Duodenal mucosa (tissue), 2 donors: ENCODE measurements at regions not wholly inside any gene's neighbourhood (a gene's known extent, or its start where the extent isn't known, plus 50 kb on each side); places are given as distances from the start of the nearest gene placed in this dataset.
"Not testable (repeated sequence)": the region's sequence is repeated elsewhere in the genome, so short reads cannot be mapped to it uniquely, and the experiment has no call there.

Experiments
- H3K27ac ChIP-seq: one replicate; pipeline ENCODE4 v1.7.0; 2013; ENCODE audit warnings: low read depth, low read length
- H3K27me3 ChIP-seq, 2 donors: one replicate each; pipeline ENCODE4 v1.7.0; 2013; ENCODE audit warnings: low read length in 2 of 2, control low read depth in 1 of 2; ENCODE audit not compliant: insufficient read depth in 2 of 2, control insufficient read depth in 1 of 2
- H3K36me3 ChIP-seq, 2 donors: one replicate each; pipeline ENCODE4 v1.7.0; 2013; ENCODE audit warnings: low read length in 2 of 2, control low read depth in 1 of 2; ENCODE audit not compliant: insufficient read depth in 2 of 2, control insufficient read depth in 1 of 2
- H3K4me1 ChIP-seq, 2 donors: one replicate each; pipeline ENCODE4 v1.7.0; 2013; ENCODE audit warnings: low read length in 2 of 2, control low read depth in 1 of 2; ENCODE audit not compliant: insufficient read depth in 2 of 2, control insufficient read depth in 1 of 2
- H3K4me3 ChIP-seq, 2 donors: one replicate each; pipeline ENCODE4 v1.7.0; 2013; ENCODE audit warnings: low read length in 2 of 2, low read depth in 1 of 2
- H3K9ac ChIP-seq, 2 donors: one replicate each; pipeline ENCODE4 v1.7.0; 2013; ENCODE audit warnings: low read length in 2 of 2, low read depth in 1 of 2
- H3K9me3 ChIP-seq, 2 donors: one replicate each; pipeline ENCODE4 v1.7.0; 2013; ENCODE audit warnings: low read length in 2 of 2, control low read depth in 1 of 2; ENCODE audit not compliant: control insufficient read depth in 1 of 2

- H3K27me3 ChIP-seq: no peaks in the 10 kb centered on the region
- no peaks in the 10 kb centered on the region for H3K4me1 ChIP-seq
- H3K36me3 ChIP-seq: no peaks in the 10 kb centered on the region
- no peak overlapping the region for H3K4me3 ChIP-seq
- H3K27ac ChIP-seq: no peak overlapping the region
- no peak overlapping the region for H3K9ac ChIP-seq
- no peaks in the 10 kb centered on the region for H3K9me3 ChIP-seq
These were observed 270.6 kb upstream of the IRX4 start for GRCh38 chr5:2153350-2153749.

- not testable (repeated sequence) for H3K9me3 ChIP-seq, H3K27me3 ChIP-seq
These were observed 268.7 kb upstream of the IRX4 start for GRCh38 chr5:2151301-2151888.

DNA sequence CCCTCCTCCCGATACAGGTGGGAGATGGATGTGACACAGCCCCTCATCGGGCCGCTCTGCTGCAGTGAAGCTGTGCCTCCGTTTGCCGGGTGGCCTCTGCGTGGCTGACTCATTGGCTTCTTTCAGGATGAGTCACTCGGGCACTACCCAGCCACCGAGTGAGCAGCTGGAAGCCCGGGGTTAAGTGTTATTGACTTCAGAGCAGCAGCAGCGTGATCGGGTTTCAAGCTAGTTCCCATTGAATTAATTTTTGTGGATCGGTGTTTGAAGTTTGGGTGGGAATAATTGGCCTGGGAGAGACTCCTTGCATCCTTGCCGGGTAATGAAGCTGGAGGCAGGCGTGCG, 266.4 kb upstream of the IRX4 start:
- Histone ChIP-seq H3K9me3 (no peaks in the 10 kb centered on the region), H3K4me3 (no peak overlapping the region), H3K27ac (no peak overlapping the region), H3K27me3 (no peaks in the 10 kb centered on the region), H3K4me1 (no peaks in the 10 kb centered on the region), H3K36me3 (no peaks in the 10 kb centered on the region), H3K9ac (no peak overlapping the region)

More at GRCh38 chr5:2151301-2151888, 268.7 kb upstream of the IRX4 start:
- not testable (repeated sequence) for H3K4me1 ChIP-seq, H3K4me3 ChIP-seq, H3K36me3 ChIP-seq, H3K27ac ChIP-seq, H3K9ac ChIP-seq

DNA sequence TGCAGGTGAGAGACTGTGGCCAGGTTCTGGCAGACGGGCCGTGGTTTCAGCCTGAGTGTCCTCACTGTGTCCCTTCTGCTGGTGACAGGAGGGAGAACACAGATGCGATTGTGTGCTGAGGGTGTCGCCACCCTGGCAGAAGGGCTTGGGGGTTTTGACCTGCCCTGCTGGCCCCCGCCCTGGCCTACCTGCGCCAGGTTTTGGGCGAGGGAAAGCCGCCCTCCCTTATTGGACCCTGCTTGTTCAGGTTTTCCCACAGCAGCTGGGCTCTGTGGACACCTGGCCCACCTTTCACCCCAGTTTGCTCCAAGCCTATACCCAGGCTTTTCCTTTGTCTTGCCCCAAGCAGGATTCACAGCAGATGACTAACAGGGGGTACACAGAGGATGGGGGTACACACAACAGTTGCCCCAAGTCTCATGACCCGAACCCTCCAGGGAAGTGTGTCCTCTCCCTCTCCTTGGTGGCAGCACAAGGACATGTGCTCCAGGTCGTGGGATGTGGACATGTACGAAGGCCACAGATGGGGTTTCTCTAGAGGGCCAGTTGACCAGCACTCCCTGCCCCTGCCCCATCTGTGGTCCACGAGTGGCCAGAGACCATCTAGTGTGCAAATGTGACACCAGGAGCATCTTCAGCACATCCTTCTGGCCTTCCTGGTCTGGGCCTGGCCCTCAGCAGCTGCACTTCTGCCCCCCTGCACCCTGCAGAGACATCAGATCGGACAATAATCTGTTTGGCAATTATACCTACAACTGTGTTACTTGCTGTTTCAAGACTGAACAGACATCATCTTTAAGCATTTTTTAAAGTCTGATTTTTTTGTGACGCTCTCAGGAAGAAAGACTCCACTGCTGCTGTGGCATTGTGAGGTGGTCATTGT, 265.8 kb upstream of the IRX4 start:
- Histone ChIP-seq H3K27me3 (no peaks in the 10 kb centered on the region), H3K9ac (no peak overlapping the region), H3K4me3 (no peak overlapping the region), H3K9me3 (no peaks in the 10 kb centered on the region), H3K27ac (no peak overlapping the region), H3K36me3 (no peaks in the 10 kb centered on the region), H3K4me1 (no peaks in the 10 kb centered on the region)

DNA sequence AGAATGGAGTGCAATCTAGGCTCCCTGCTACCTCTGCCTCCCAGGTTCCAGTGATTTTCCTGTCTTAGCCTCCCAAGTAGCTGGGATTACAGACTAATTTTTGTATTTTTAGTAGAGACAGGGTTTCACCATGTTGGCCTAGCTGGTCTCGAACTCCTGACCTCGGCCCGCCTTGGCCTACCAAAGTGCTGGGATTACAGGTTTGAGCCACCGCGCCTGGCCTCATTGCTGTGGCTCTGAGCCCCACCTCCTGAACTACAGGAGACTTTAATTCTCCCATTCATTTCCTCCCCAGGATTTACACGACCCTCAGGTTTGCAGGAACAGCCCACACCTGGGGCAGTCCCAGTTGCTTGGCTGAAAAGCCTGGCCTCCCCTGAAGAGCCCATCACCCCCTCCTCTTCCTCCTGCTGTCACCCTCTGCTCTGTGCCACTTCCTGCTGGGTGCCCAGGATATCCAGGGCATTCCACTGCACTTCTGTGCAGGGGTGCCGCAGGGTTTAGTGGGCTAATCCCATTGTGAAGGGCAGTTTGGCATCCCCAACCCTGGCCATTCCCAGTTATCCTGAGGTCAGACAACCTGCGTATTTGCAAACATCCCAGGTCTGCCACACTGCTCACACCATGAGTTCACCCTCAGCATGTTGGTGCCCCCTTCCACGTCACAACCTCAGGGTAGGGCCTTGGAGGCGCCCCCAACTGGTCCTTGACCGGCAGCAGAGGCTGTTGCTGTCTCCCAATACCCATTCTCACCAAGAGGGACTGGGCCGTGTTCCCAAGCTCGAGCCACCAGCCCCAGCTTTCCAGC, 265.0 kb upstream of the IRX4 start:
- no peaks in the 10 kb centered on the region for H3K9me3 ChIP-seq
- no peaks in the 10 kb centered on the region for H3K27me3 ChIP-seq
- no peaks in the 10 kb centered on the region for H3K36me3 ChIP-seq

DNA sequence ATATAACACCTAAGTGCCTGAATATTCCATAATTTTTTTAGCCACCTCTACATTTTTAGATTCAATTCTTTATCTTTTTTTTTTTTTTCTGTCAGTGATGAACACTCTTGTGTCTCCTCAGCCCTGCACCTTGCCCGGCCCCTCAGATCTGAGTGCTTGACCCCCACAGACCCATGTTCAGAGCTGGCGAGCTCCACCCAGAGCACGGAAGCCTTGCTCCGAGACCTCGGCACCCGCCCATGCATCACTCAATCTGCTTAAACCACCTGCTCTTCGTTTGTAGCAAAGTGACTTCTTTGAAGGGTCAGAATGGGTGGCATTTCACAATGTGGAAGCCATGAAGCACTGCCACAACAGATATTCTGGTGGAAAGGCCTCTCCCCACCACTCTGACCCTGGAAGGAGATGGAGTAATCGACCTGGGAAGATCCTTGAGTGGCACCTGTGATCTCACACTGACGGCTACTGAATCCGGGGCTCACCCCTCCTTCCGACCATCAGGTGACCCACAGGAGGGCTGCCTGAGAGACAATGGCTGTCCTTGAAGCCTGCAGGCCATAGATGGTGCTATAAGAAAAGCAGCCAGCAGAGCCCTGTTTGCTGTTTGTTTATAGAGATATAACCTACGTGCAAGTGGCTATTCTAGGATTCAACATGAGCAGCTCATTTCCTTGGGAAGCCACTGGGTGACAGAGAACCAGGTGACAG, 261.1 kb upstream of the IRX4 start:
- no peak overlapping the region for H3K27ac ChIP-seq
- no peaks in the 10 kb centered on the region for H3K27me3 ChIP-seq
- H3K4me3 ChIP-seq: no peak overlapping the region
- H3K4me1 ChIP-seq: no peaks in the 10 kb centered on the region
- no peaks in the 10 kb centered on the region for H3K9me3 ChIP-seq
- no peak overlapping the region for H3K9ac ChIP-seq
- no peaks in the 10 kb centered on the region for H3K36me3 ChIP-seq

More for the DNA sequence above, 265.0 kb upstream of the IRX4 start:
- Histone ChIP-seq H3K9ac (no peak overlapping the region), H3K27ac (no peak overlapping the region), H3K4me3 (no peak overlapping the region), H3K4me1 (no peaks in the 10 kb centered on the region)

- Histone ChIP-seq H3K36me3 (no peaks in the 10 kb centered on the region), H3K4me1 (no peaks in the 10 kb centered on the region), H3K27me3 (no peaks in the 10 kb centered on the region), H3K4me3 (no peak overlapping the region), H3K27ac (no peak overlapping the region), H3K9ac (no peak overlapping the region), H3K9me3 (no peaks in the 10 kb centered on the region)
These were observed 260.4 kb upstream of the IRX4 start for GRCh38 chr5:2143088-2143487.

- Histone ChIP-seq H3K9ac (no peak overlapping the region), H3K4me1 (no peaks in the 10 kb centered on the region), H3K4me3 (no peak overlapping the region), H3K27ac (no peak overlapping the region), H3K36me3 (no peaks in the 10 kb centered on the region), H3K9me3 (no peaks in the 10 kb centered on the region), H3K27me3 (no peaks in the 10 kb centered on the region)
These were observed 259.8 kb upstream of the IRX4 start for GRCh38 chr5:2142456-2142954.

DNA sequence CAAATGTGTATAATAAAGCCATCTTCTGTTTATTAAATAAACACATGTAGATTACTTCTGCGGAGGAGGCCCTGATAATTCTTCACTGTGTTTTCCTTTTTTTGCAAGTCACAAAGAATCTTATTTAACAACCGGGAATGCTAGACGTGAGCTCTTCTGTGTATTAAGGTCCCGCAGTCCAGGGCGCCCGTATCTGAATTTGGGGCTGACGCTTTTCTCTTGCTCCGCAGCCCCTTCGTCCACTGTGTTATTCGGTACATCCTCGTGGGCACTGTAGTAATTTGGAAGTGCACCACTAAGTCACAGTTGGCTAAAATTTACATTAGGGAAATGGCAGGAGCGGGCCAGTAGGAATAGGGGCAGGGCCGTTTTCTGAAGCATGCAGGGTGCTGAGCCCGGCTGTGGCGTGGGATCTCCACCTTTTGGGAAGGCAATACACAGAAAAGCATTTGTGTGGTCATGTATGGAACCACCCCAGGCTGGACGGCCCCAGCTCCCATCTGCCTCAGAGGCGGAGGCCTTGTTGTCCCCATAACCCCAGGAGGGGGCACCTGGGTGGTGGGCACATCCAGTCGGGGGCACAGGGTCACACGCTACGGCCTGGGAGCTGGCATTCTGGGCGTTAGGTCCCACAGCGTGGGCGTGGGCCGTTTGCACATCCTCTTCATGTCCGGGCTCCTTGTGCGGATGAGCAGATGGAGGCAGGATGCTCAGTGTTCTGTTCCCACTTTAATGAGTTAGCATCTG, 258.7 kb upstream of the IRX4 start:
- H3K4me1 ChIP-seq: no peaks in the 10 kb centered on the region
- H3K9me3 ChIP-seq: no peaks in the 10 kb centered on the region
- no peaks in the 10 kb centered on the region for H3K27me3 ChIP-seq
- H3K36me3 ChIP-seq: no peaks in the 10 kb centered on the region
- no peak overlapping the region for H3K9ac ChIP-seq
- H3K27ac ChIP-seq: no peak overlapping the region
- H3K4me3 ChIP-seq: no peak overlapping the region
